Omental fat pad (tissue), 3 donors: ENCODE measurements at regions not wholly inside any gene's neighbourhood (a gene's known extent, or its start where the extent isn't known, plus 50 kb on each side); places are given as distances from the start of the nearest gene placed in this dataset.
"Not testable (repeated sequence)": the region's sequence is repeated elsewhere in the genome, so short reads cannot be mapped to it uniquely, and the experiment has no call there.

Experiments used
- ATAC-seq: fragments of 150-250 bp; one replicate; pipeline ENCODE4 v1.9.1; 2016; ENCODE audit warnings: mild to moderate bottlenecking, moderate library complexity; ENCODE audit not compliant: low FRiP score
- DNase-seq: peaks from one replicate; pipeline ENCODE4 v3.0.0-alpha.2; 2019; ENCODE audit warnings: low spot score
- CTCF ChIP-seq, 3 donors: fragments of 450-650 bp; IDR thresholded peaks; one replicate each; pipeline ENCODE4 v1.5.1; 2016 to 2017; ENCODE audit warnings: antibody characterized with exemption in 3 of 3, mild to moderate bottlenecking in 3 of 3, moderate library complexity in 2 of 3

DNA sequence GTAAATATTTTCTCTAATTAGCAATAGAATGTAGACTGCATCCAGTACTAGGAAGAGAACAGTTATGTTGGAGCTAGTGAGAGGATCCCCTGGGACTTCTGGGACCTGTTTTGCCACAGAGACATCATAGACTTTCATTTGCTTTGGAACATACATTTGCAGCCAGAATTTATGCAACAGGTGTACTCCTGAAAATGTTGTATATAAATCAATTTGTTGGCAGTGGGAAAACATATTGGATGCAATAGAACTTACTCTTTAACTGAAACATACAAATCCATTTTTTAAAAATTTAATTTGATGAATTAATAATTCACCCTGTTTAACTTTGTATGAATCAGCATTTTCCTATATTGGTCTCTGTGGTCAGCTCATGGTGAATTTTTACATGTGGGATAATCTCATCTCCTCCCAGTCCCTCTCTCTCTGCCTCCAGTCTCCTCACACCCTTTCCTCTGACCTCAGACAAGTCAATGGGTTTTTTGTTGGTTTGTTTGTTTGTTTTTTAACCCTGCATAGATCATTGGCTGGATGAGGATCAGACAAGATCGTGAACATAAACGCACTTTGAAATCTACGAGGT is 263.0 kb downstream of the LPIN1 start:
- DNase-seq (no peak), ATAC-seq (no peak)
- TF ChIP-seq CTCF (IDR thresholded peaks at IDR 0.05) = no peak

DNA sequence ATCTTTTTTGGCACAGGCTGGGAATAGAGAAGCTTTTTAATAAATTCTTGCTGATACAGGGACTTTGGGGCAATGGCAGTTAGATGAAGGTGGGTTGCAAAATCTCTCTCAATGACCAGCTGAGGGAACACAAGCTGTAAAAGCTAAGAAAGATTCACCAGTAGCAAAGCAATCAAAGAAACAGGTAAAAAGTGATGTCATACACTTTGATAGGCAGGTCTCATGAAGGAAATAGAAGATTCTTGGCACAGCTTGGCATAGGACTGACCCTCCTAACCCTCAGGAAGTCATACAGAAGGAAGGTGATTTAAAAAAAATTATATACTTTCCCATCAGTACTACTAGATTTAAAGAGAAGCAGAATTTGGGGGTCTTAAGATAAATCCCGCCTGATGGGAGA is 263.6 kb downstream of the LPIN1 start:
- no peak for ATAC-seq
- DNase-seq = no peak
- TF ChIP-seq CTCF (IDR thresholded peaks at IDR 0.05) = no peak

DNA sequence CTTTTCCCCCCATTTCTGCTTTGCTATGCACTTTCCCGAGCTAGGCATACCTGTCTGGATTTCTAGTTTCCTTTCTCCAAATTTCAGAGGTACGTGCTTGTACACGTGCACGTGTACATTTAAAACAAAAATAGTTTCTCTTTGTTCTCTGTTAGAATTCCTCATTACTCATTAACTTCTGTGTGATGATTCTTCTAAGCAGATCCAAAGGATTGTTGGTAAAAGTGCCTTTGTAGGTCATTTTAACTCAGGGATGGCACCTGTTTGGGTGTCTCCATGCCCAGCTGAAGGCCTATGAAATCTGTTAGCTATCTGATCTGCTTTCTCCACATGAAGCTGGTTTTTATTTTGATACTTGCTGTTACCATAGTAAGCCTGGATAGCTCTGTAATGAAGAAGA is 264.3 kb downstream of the LPIN1 start:
- no peak for TF ChIP-seq CTCF (IDR thresholded peaks at IDR 0.05)
- ATAC-seq (no peak), DNase-seq (no peak)

DNA sequence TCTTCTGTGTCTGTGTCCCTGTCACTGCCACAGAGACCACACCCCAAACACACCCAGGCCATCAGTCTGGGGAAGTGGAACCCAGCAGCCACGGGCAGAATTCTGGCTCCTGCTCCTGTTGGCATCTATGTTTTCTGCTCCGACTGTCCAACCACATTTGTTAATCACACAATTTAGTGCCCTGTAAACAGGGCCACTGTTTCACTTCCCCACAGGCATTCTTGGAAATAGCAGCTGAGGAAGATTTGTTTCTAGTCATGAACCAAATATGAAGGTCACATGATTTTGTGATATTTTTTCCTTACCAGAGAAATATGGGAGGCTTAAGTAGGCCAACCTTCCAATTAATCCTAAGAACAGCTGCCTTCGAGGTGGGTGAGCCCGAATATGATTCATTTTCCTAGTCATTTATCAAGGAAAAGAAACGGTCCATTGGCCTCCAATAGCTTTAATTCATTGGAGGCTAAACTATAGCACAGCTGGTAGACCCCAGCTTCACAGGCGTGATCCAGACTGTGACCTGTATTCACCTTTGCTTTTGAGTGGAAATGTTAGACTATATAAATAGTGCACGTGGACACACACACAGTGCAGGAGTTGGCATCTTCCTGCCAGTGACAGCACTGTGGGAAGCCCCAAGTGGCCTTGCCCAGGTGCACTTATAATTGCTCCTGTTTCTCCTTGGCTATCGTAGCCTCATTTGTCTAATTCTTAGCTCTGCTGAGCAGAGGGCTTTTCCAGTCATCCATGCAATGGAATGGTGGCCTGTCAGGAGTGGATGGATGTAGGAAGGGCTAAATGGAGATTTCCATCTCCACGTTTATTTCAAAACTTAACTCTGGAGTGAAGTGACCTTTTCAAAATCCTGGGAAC is 267.9 kb downstream of the LPIN1 start:
- TF ChIP-seq CTCF (IDR thresholded peaks at IDR 0.05) = no peak
- DNase-seq = no peak
- ATAC-seq = peak; percentile 59

- no peak for TF ChIP-seq CTCF (IDR thresholded peaks at IDR 0.05)
- ATAC-seq = no peak
Measured at GRCh38 chr2:12017499-12018157, 271.2 kb downstream of the LPIN1 start.

GRCh38 chr2:12018726-12019125 is 272.3 kb downstream of the LPIN1 start:
- ATAC-seq, DNase-seq: not testable (repeated sequence)

More at GRCh38 chr2:12017499-12018157, 271.2 kb downstream of the LPIN1 start:
- DNase-seq = no peak

GRCh38 chr2:12020833-12021469 is 274.5 kb downstream of the LPIN1 start:
- ATAC-seq = no peak
- TF ChIP-seq CTCF (IDR thresholded peaks at IDR 0.05) = no peak
- DNase-seq = no peak

- ATAC-seq, DNase-seq: not testable (repeated sequence)
Measured at GRCh38 chr2:12024197-12024907, 277.9 kb downstream of the LPIN1 start.
